WERI-Rb-1 (cell line): ENCODE measurements at regions not wholly inside any gene's neighbourhood (a gene's known extent, or its start where the extent isn't known, plus 50 kb on each side); places are given as distances from the start of the nearest gene placed in this dataset.

ENCODE experiments used
- DNase-seq: peaks from one replicate; pipeline ENCODE4 v3.0.0-alpha.2; 2020
- H3K27ac ChIP-seq: fragments of 250-450 bp; sonication (Bioruptor Pico); 2 replicates; pipeline ENCODE4 v1.5.1; 2020; ENCODE audit warnings: mild to moderate bottlenecking, moderate library complexity
- H3K27me3 ChIP-seq: fragments of 250-450 bp; sonication (Bioruptor Pico); 2 replicates; pipeline ENCODE4 v1.5.1; 2021; ENCODE audit warnings: mild to moderate bottlenecking, low read depth, moderate library complexity; ENCODE audit not compliant: insufficient read depth, severe bottlenecking
- H3K36me3 ChIP-seq: fragments of 250-450 bp; sonication (Bioruptor Pico); 2 replicates; pipeline ENCODE4 v1.5.1; 2020; ENCODE audit warnings: mild to moderate bottlenecking, moderate library complexity
- H3K4me3 ChIP-seq: 2 replicates; pipeline ENCODE4 v1.5.1; 2011; ENCODE audit warnings: low read depth, mild to moderate bottlenecking, control low read depth, low read length
- H3K9me3 ChIP-seq: fragments of 250-450 bp; sonication (Bioruptor Pico); 2 replicates; pipeline ENCODE4 v1.5.1; 2021; ENCODE audit warnings: mild to moderate bottlenecking, moderate library complexity; ENCODE audit not compliant: severe bottlenecking
- TF ChIP-seq, protein P1 (sequence below): IDR thresholded peaks from 2 replicates; pipeline ENCODE4 v1.5.1; 2011; ENCODE audit warnings: low read depth, mild to moderate bottlenecking, control low read depth, inconsistent platforms, low read length

DNA sequence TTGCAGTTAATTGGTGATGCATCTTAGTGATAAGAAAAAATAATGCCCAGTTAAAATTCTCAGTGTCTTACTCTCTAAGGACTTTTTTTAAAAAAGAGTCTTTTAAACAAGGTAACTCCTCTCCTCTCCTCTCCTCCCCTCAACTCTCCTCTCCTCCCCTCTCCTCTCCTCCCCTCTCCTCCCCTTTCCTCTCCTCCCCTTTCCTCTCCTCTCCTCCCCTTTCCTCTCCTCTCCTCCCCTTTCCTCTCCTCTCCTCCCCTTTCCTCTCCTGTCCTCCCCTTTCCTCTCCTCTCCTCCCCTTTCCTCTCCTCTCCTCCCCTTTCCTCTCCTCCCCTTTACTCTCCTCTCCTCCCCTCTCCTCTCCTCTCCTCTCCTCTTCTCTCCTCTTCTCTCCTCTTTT is 675.9 kb upstream of the RBFOX1 start:
- Histone ChIP-seq H3K27me3 (no peaks in the 10 kb centered on the region), H3K4me3 (no peak overlapping the region), H3K9me3 (no peaks in the 10 kb centered on the region), H3K27ac (no peak overlapping the region), H3K36me3 (no peaks in the 10 kb centered on the region)
- TF ChIP-seq, protein P1, sequence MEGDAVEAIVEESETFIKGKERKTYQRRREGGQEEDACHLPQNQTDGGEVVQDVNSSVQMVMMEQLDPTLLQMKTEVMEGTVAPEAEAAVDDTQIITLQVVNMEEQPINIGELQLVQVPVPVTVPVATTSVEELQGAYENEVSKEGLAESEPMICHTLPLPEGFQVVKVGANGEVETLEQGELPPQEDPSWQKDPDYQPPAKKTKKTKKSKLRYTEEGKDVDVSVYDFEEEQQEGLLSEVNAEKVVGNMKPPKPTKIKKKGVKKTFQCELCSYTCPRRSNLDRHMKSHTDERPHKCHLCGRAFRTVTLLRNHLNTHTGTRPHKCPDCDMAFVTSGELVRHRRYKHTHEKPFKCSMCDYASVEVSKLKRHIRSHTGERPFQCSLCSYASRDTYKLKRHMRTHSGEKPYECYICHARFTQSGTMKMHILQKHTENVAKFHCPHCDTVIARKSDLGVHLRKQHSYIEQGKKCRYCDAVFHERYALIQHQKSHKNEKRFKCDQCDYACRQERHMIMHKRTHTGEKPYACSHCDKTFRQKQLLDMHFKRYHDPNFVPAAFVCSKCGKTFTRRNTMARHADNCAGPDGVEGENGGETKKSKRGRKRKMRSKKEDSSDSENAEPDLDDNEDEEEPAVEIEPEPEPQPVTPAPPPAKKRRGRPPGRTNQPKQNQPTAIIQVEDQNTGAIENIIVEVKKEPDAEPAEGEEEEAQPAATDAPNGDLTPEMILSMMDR, result no peak
- no peak for DNase-seq

DNA sequence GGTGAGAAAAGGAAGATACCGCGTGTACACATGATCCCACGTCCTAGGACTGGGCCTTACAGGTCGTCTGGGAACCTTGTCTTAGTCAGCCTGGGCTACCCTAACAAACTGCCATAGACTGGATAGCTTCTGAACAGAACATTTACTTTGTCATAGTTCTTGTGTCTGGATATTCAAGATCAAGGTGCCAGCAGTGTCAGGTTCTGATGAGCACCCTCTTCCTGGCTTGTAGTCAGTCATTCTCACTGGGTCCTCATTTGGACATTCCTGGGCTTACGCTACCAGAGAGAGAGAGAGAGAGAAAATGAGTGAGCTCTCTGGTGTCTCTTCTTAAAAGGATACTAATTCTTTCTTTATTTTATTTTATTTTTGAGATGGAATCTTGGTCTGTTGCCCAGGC is 685.8 kb upstream of the RBFOX1 start:
- TF ChIP-seq, protein P1, result no peak
- H3K27me3 ChIP-seq, result no peaks in the 10 kb centered on the region

DNA sequence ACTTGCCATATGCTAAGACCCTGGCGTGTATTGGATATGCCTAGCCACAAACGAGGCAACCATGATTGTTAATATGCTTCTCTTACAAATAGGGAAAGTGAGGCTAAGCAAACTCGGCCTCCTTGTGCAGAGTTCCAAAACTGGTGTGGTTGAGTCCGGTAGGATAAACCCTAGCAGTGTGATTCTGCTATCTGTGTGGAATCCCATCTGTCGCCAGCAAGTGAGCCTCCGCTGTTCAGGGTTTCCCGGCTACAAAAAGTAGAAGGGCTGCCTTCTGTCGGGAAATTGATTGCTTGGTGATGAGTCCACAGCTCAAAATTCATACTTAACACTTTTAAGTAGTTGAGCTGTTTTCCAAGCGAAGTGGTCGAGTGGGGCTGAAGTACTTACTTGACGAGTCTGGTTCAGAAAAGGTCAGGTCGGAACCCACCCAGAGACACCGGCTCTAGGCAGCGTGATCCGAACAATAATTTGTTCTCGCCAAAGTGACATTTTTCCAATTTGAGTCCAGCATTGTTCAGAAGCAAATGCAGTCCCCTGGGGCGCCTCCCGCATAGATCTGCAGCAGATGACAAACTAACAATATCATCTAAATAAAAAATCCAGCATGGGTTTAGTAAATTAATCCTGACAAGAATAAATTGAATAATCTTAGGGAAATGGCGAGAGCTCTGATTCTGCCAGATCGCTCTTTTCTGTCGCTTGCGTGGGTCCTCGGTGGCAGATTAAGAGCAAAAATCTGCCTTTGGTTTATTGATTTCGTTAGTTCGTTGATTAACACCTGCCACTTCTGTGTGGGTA is 686.7 kb upstream of the RBFOX1 start:
- Histone ChIP-seq H3K9me3 (no peaks in the 10 kb centered on the region), H3K4me3 (peak overlapping the region; percentile 39), H3K36me3 (no peaks in the 10 kb centered on the region), H3K27ac (0 out of 2 replicates have a peak overlapping the region, but pooled peaks have one; percentile 28), H3K27me3 (no peaks in the 10 kb centered on the region)
- TF ChIP-seq, protein P1, result no peak
- DNase-seq, result peak; percentile 46

More for the DNA sequence above, 685.8 kb upstream of the RBFOX1 start:
- DNase-seq, result no peak
- Histone ChIP-seq H3K9me3 (no peaks in the 10 kb centered on the region), H3K27ac (no peak overlapping the region), H3K36me3 (no peaks in the 10 kb centered on the region), H3K4me3 (peak overlapping the region; percentile 39; the same call in 1 of the 2 replicates)

DNA sequence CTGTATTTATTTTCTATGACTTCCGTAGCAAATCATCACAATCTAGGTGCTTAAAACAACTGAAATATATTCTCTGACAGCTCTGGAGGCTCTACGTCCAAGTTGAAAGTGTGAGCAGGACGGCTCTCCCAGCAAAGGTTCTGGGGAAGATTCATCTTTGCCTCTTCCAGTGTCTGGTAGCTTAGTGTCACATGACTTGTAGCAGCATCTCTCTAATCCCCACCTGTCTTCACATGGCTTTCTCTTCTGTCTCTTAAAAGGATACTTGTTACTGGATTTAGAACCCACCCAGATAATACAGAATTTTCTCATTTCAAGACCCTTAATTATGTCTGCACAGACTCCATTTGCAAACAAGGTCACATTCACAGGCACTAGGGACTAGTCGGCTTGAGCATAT is 687.7 kb upstream of the RBFOX1 start:
- Histone ChIP-seq H3K27me3 (no peaks in the 10 kb centered on the region), H3K9me3 (no peaks in the 10 kb centered on the region), H3K4me3 (no peak overlapping the region; the same call in none of the 2 replicates), H3K36me3 (no peaks in the 10 kb centered on the region), H3K27ac (no peak overlapping the region)
- TF ChIP-seq, protein P1, result no peak
- peak; percentile 21 for DNase-seq

DNA sequence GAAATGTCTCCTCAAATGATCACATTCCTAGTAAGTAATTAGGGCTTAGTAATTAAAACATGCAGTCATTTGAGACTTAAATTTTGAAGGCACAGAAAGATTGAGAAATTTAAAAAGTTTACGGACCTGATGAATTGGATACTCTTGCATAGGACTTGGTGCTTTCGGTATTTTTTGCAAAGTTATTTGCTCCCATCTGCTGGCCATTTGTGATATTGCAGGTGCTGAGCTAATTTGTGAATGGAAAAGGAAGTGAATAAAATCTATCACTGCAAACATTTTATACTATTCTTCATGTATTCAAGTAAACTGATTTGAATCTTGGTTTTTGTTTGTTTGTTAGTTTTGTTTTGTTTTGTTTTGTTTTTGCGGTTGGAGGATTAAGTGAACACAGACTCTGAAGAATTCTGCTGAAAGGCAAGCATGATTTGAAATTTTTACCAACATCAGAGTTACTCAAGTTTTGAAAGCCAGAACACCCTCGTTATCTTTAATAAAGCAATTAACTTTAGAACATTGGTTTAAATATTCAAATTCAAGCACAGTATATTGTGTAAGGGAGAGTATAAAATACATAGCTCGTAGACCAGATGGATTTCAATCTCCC is 689.5 kb upstream of the RBFOX1 start:
- Histone ChIP-seq H3K4me3 (no peak overlapping the region), H3K9me3 (no peaks in the 10 kb centered on the region), H3K36me3 (no peaks in the 10 kb centered on the region), H3K27ac (no peak overlapping the region), H3K27me3 (no peaks in the 10 kb centered on the region)
- DNase-seq, result peak; percentile 53
- TF ChIP-seq, protein P1, result peak; percentile 39
